Kidney (tissue), 13 donors: ENCODE measurements at regions not wholly inside any gene's neighbourhood (a gene's known extent, or its start where the extent isn't known, plus 50 kb on each side); places are given as distances from the start of the nearest gene placed in this dataset.

ENCODE experiments used
- DNase-seq, 5 donors: peaks; one replicate each; pipeline ENCODE4 v3.0.0-alpha.2; 2013 to 2020
- FAIRE-seq: peaks from 2 replicates; lab custom pipeline; 2012; peaks lifted over from hg19 to GRCh38; lab: Jason Lieb, UNC
- H3K27ac ChIP-seq, 2 donors: one replicate each; pipeline ENCODE4 v1.7.0; 2013; ENCODE audit warnings: low read depth in 2 of 2, low read length in 2 of 2, inconsistent platforms in 1 of 2
- H3K27me3 ChIP-seq: one replicate; pipeline ENCODE4 v1.7.1; 2013; ENCODE audit warnings: low read length, inconsistent platforms; ENCODE audit not compliant: control insufficient read depth, insufficient read depth
- H3K36me3 ChIP-seq, 3 donors: one replicate each; pipeline versions ENCODE4 v1.7.0 to v1.7.1; 2013; ENCODE audit warnings: low read length in 3 of 3, control low read depth in 1 of 3, inconsistent platforms in 1 of 3; ENCODE audit not compliant: insufficient read depth in 3 of 3, control insufficient read depth in 2 of 3
- H3K4me1 ChIP-seq, 3 donors: one replicate each; pipeline versions ENCODE4 v1.7.0 to v1.7.1; 2013; ENCODE audit warnings: low read length in 3 of 3, inconsistent platforms in 1 of 3, low read depth in 1 of 3; ENCODE audit not compliant: control insufficient read depth in 2 of 3, insufficient read depth in 2 of 3
- H3K4me3 ChIP-seq, 3 donors: one replicate each; pipeline versions ENCODE4 v1.7.0 to v1.8.1; 2013; ENCODE audit warnings: low read length in 3 of 3, control low read depth in 1 of 3, inconsistent platforms in 1 of 3
- H3K9ac ChIP-seq, 3 donors: one replicate each; pipeline versions ENCODE4 v1.7.0 to v1.7.1; 2013; ENCODE audit warnings: low read length in 3 of 3, control low read depth in 1 of 3, inconsistent platforms in 1 of 3
- H3K9me3 ChIP-seq, 3 donors: one replicate each; pipeline versions ENCODE4 v1.7.0 to v1.7.1; 2013; ENCODE audit warnings: low read length in 3 of 3, control low read depth in 1 of 3, inconsistent platforms in 1 of 3; ENCODE audit not compliant: control insufficient read depth in 2 of 3, insufficient read depth in 1 of 3
- intact Hi-C: fragments of 100-400 bp; cut with DNase I; formaldehyde crosslinking; loops from one replicate; pipeline ENCODE4 v1.11.1; 2022
- TF ChIP-seq, protein P1 (sequence below): IDR thresholded peaks from 3 replicates; pipeline ENCODE4 v1.5.1; 2012; ENCODE audit warnings: mild to moderate bottlenecking, moderate library complexity, borderline replicate concordance; ENCODE audit not compliant: insufficient read depth; ENCODE audit errors: extremely low read depth
- donor health status: control.
- donor health status: control.
- donor health status: control.
- donor health status: control.
- donor health status: control.
- donor health status: DM: yes; HTN: yes; CAD: no.
- donor health status: Normal renal cell carcinoma (clear cell type).

GRCh38 chr1:63126104-63126503, 196.3 kb upstream of the FOXD3 start:
- intact Hi-C loops, result no loop called here
- Histone ChIP-seq H3K4me1 (no peaks in the 10 kb centered on the region), H3K27ac (no peak overlapping the region), H3K27me3 (no peaks in the 10 kb centered on the region), H3K9me3 (no peaks in the 10 kb centered on the region), H3K9ac (no peak overlapping the region), H3K36me3 (no peaks in the 10 kb centered on the region), H3K4me3 (no peak overlapping the region)
- TF ChIP-seq, protein P1, sequence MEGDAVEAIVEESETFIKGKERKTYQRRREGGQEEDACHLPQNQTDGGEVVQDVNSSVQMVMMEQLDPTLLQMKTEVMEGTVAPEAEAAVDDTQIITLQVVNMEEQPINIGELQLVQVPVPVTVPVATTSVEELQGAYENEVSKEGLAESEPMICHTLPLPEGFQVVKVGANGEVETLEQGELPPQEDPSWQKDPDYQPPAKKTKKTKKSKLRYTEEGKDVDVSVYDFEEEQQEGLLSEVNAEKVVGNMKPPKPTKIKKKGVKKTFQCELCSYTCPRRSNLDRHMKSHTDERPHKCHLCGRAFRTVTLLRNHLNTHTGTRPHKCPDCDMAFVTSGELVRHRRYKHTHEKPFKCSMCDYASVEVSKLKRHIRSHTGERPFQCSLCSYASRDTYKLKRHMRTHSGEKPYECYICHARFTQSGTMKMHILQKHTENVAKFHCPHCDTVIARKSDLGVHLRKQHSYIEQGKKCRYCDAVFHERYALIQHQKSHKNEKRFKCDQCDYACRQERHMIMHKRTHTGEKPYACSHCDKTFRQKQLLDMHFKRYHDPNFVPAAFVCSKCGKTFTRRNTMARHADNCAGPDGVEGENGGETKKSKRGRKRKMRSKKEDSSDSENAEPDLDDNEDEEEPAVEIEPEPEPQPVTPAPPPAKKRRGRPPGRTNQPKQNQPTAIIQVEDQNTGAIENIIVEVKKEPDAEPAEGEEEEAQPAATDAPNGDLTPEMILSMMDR, result no peak
- DNase-seq, result no peak
- FAIRE-seq, result no peak

GRCh38 chr1:63127376-63127775, 195.0 kb upstream of the FOXD3 start:
- FAIRE-seq (no peak), DNase-seq (no peak)
- Histone ChIP-seq H3K36me3 (no peaks in the 10 kb centered on the region), H3K9ac (no peak overlapping the region), H3K27me3 (no peaks in the 10 kb centered on the region), H3K4me3 (no peak overlapping the region), H3K4me1 (no peaks in the 10 kb centered on the region), H3K9me3 (no peaks in the 10 kb centered on the region), H3K27ac (no peak overlapping the region)
- TF ChIP-seq, protein P1, result no peak
- intact Hi-C loops, result no loop called here

DNA sequence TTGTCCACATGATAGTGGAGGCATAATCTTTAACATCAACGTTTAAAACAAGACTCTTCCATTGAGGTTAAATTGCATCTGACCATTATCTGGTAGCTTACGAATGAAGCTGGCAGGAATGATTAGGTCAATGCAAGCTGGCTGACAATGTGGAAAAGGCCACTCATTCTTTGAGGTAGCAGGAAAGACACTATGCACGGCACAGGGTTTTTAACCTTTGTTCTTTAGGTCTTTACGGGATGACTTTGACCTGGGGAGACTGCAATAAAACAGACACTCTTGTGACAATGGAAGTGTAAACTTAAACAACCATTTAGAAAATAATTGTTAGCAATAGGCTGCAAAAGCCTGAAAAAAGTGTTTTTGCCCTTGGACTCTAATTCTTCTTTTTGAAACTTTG, 193.8 kb upstream of the FOXD3 start:
- TF ChIP-seq, protein P1, result no peak
- DNase-seq (no peak), FAIRE-seq (no peak)
- Histone ChIP-seq H3K9me3 (no peaks in the 10 kb centered on the region), H3K27me3 (no peaks in the 10 kb centered on the region), H3K9ac (no peak overlapping the region), H3K27ac (no peak overlapping the region), H3K4me1 (no peaks in the 10 kb centered on the region), H3K36me3 (no peaks in the 10 kb centered on the region), H3K4me3 (no peak overlapping the region)
- intact Hi-C loops, result no loop called here

- FAIRE-seq (no peak), DNase-seq (no peak)
- Histone ChIP-seq H3K27me3 (no peaks in the 10 kb centered on the region), H3K27ac (no peak overlapping the region), H3K9ac (no peak overlapping the region), H3K9me3 (no peaks in the 10 kb centered on the region), H3K4me3 (no peak overlapping the region), H3K4me1 (no peaks in the 10 kb centered on the region), H3K36me3 (no peaks in the 10 kb centered on the region)
- intact Hi-C loops, result no loop called here
- TF ChIP-seq, protein P1, result no peak
These were observed 193.2 kb upstream of the FOXD3 start for GRCh38 chr1:63129184-63129583.
